NCI-H187 treated with DMSO at 0.1 percent for 48 hours (cell line): ENCODE measurements at regions not wholly inside any gene's neighbourhood (a gene's known extent, or its start where the extent isn't known, plus 50 kb on each side); places are given as distances from the start of the nearest gene placed in this dataset.
"Not testable (repeated sequence)": the region's sequence is repeated elsewhere in the genome, so short reads cannot be mapped to it uniquely, and the experiment has no call there.

Source experiments
- DNase-seq: peaks from one replicate; lab custom pipeline; 2025; lab: John Stamatoyannopoulos, UW

GRCh38 chr13:99700468-99700867 is 199.2 kb downstream of the TM9SF2 start:
- no peak for DNase-seq

GRCh38 chr13:99698816-99699099 is 197.5 kb downstream of the TM9SF2 start:
- DNase-seq, result no peak

GRCh38 chr13:99698010-99698815 is 196.9 kb downstream of the TM9SF2 start:
- DNase-seq, result no peak

- DNase-seq, result no peak
Observed at GRCh38 chr13:99695857-99696256, 194.6 kb downstream of the TM9SF2 start.

- no peak for DNase-seq
Observed at GRCh38 chr13:99693852-99694611, 192.8 kb downstream of the TM9SF2 start.

GRCh38 chr13:99693351-99693750 is 192.1 kb downstream of the TM9SF2 start:
- DNase-seq, result no peak

- no peak for DNase-seq
Observed at GRCh38 chr13:99692854-99693253, 191.6 kb downstream of the TM9SF2 start.

GRCh38 chr13:99691552-99691951 is 190.3 kb downstream of the TM9SF2 start:
- no peak for DNase-seq

- DNase-seq, result no peak
Observed at GRCh38 chr13:99690426-99691174, 189.3 kb downstream of the TM9SF2 start.

- DNase-seq, result no peak
Observed at GRCh38 chr13:99689955-99690354, 188.7 kb downstream of the TM9SF2 start.

GRCh38 chr13:99688776-99689175 is 187.5 kb downstream of the TM9SF2 start:
- DNase-seq, result no peak

- DNase-seq, result no peak
Observed at GRCh38 chr13:99687723-99688397, 186.6 kb downstream of the TM9SF2 start.

- DNase-seq, result no peak
Observed at GRCh38 chr13:99686944-99687411, 185.7 kb downstream of the TM9SF2 start.

GRCh38 chr13:99686157-99686572 is 184.9 kb downstream of the TM9SF2 start:
- DNase-seq, result no peak

GRCh38 chr13:99681695-99682094 is 180.4 kb downstream of the TM9SF2 start:
- no peak for DNase-seq

- DNase-seq, result no peak
Observed at GRCh38 chr13:99677116-99677951, 176.1 kb downstream of the TM9SF2 start.

- no peak for DNase-seq
Observed at GRCh38 chr13:99671746-99672145, 170.5 kb downstream of the TM9SF2 start.

- not testable (repeated sequence) for DNase-seq
Observed at GRCh38 chr13:99669096-99669495, 167.8 kb downstream of the TM9SF2 start.

- DNase-seq, result no peak
Observed at GRCh38 chr13:99666146-99666805, 165.0 kb downstream of the TM9SF2 start.

GRCh38 chr13:99665711-99666110 is 164.4 kb downstream of the TM9SF2 start:
- no peak for DNase-seq

- DNase-seq, result no peak
Observed at GRCh38 chr13:99663908-99664307, 162.6 kb downstream of the TM9SF2 start.
